NCI-H446 treated with DMSO at 0.1 percent for 48 hours (cell line): ENCODE measurements at regions not wholly inside any gene's neighbourhood (a gene's known extent, or its start where the extent isn't known, plus 50 kb on each side); places are given as distances from the start of the nearest gene placed in this dataset.
"Not testable (repeated sequence)": the region's sequence is repeated elsewhere in the genome, so short reads cannot be mapped to it uniquely, and the experiment has no call there.

Experiments used
- DNase-seq: peaks from one replicate; lab custom pipeline; 2025; lab: John Stamatoyannopoulos, UW

GRCh38 chr17:5869041-5869745, 201.0 kb upstream of the WSCD1 start:
- DNase-seq = no peak

GRCh38 chr17:5870231-5870953, 199.8 kb upstream of the WSCD1 start:
- DNase-seq = no peak

GRCh38 chr17:5871666-5872065, 198.5 kb upstream of the WSCD1 start:
- DNase-seq = no peak

- DNase-seq = no peak
These were observed 197.3 kb upstream of the WSCD1 start for GRCh38 chr17:5872831-5873230.

- no peak for DNase-seq
These were observed 196.4 kb upstream of the WSCD1 start for GRCh38 chr17:5873781-5874180.

- DNase-seq = peak; percentile 50
These were observed 195.7 kb upstream of the WSCD1 start for GRCh38 chr17:5874486-5874885.

GRCh38 chr17:5877366-5877765, 192.8 kb upstream of the WSCD1 start:
- DNase-seq = no peak

GRCh38 chr17:5877948-5878347, 192.2 kb upstream of the WSCD1 start:
- DNase-seq = no peak

- DNase-seq = no peak
These were observed 188.3 kb upstream of the WSCD1 start for GRCh38 chr17:5881849-5882248.

- no peak for DNase-seq
These were observed 186.2 kb upstream of the WSCD1 start for GRCh38 chr17:5883775-5884665.

GRCh38 chr17:5885336-5885735, 184.8 kb upstream of the WSCD1 start:
- no peak for DNase-seq

GRCh38 chr17:5888811-5889210, 181.4 kb upstream of the WSCD1 start:
- DNase-seq = no peak

GRCh38 chr17:5892921-5893675, 177.1 kb upstream of the WSCD1 start:
- no peak for DNase-seq

GRCh38 chr17:5893741-5894140, 176.4 kb upstream of the WSCD1 start:
- DNase-seq = no peak

GRCh38 chr17:5895276-5895675, 174.9 kb upstream of the WSCD1 start:
- no peak for DNase-seq

GRCh38 chr17:5896215-5896614, 174.0 kb upstream of the WSCD1 start:
- DNase-seq = no peak

GRCh38 chr17:5897275-5897911, 172.8 kb upstream of the WSCD1 start:
- no peak for DNase-seq

- not testable (repeated sequence) for DNase-seq
These were observed 172.2 kb upstream of the WSCD1 start for GRCh38 chr17:5897981-5898380.

- no peak for DNase-seq
These were observed 171.8 kb upstream of the WSCD1 start for GRCh38 chr17:5898406-5898805.

GRCh38 chr17:5899496-5900195, 170.5 kb upstream of the WSCD1 start:
- DNase-seq = no peak

- no peak for DNase-seq
These were observed 168.4 kb upstream of the WSCD1 start for GRCh38 chr17:5901731-5902130.
